Thyroid gland (tissue), 4 donors: ENCODE measurements at regions not wholly inside any gene's neighbourhood (a gene's known extent, or its start where the extent isn't known, plus 50 kb on each side); places are given as distances from the start of the nearest gene placed in this dataset.

ENCODE experiments used
- CTCF ChIP-seq, 6 experiments: fragments of 200-600 bp in 3 of 6; fragments of 450-650 bp in 3 of 6; sonication (generic) in 3 of 6; IDR thresholded peaks; one replicate each; pipeline ENCODE4 v1.5.1; 2016 to 2019; ENCODE audit warnings: antibody characterized with exemption in 6 of 6, mild to moderate bottlenecking in 2 of 6, inconsistent platforms in 1 of 6, moderate library complexity in 1 of 6
- POLR2A ChIP-seq, 2 donors: fragments of 450-650 bp; IDR thresholded peaks; one replicate each; pipeline ENCODE4 v1.6.1; 2017; ENCODE audit warnings: antibody characterized with exemption in 2 of 2, mild to moderate bottlenecking in 2 of 2, moderate library complexity in 1 of 2

- TF ChIP-seq CTCF (IDR thresholded peaks at IDR 0.05) (no peak), POLR2A (IDR thresholded peaks at IDR 0.05) (no peak)
Measured at GRCh38 chr10:31709476-31709875, 219.2 kb downstream of the ARHGAP12 start.
